ENCODE measurements at regions not wholly inside any gene's neighbourhood (a gene's known extent, or its start where the extent isn't known, plus 50 kb on each side); places are given as distances from the start of the nearest gene placed in this dataset.

GRCh38 chr2:240215676-240216051, 75.2 kb upstream of the OTOS start:
- Mint-ChIP-seq H3K4me3 (no peak overlapping the region), H3K9me3 (no peaks in the 10 kb centered on the region), H3K27ac (no peak overlapping the region), H3K27me3 (peaks cover 8% of the 10 kb centered on the region), H3K4me1 (no peaks in the 10 kb centered on the region)
- ATAC-seq (no peak), DNase-seq (no peak)

DNA sequence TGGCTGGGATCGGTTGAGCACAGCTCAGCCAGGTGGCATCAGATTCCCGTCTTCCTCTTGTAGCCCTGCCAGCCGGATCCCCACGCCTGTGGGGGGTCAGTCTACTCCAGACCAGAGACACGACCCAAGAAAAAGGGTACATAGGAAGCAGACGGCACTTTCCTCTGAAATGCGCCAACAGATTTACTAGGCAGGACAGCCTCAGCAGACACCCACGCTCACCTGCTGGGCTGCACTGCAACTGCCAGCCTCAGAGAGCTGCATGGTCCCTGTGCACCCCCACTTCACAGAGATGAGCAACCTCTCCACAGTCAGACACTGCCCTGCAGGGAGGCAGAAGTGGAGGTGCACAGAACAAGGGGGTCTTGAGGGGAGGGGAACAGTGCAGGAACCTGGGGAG, 75.7 kb upstream of the OTOS start:
- no peak overlapping the region for H3K4me3 Mint-ChIP-seq
- ATAC-seq (no peak), DNase-seq (no peak)
- H3K4me1 Mint-ChIP-seq, result no peaks in the 10 kb centered on the region
- H3K27me3 Mint-ChIP-seq, result peaks cover 8% of the 10 kb centered on the region
- no peaks in the 10 kb centered on the region for H3K9me3 Mint-ChIP-seq
- H3K27ac Mint-ChIP-seq, result no peak overlapping the region

GRCh38 chr2:240217431-240218301, 77.2 kb upstream of the OTOS start:
- H3K9me3 Mint-ChIP-seq, result no peaks in the 10 kb centered on the region
- no peak overlapping the region for H3K27ac Mint-ChIP-seq
- ATAC-seq (peak; percentile 22), DNase-seq (no peak)
- no peaks in the 10 kb centered on the region for H3K4me1 Mint-ChIP-seq
- H3K4me3 Mint-ChIP-seq, result no peak overlapping the region
- H3K27me3 Mint-ChIP-seq, result peaks cover 15% of the 10 kb centered on the region

DNA sequence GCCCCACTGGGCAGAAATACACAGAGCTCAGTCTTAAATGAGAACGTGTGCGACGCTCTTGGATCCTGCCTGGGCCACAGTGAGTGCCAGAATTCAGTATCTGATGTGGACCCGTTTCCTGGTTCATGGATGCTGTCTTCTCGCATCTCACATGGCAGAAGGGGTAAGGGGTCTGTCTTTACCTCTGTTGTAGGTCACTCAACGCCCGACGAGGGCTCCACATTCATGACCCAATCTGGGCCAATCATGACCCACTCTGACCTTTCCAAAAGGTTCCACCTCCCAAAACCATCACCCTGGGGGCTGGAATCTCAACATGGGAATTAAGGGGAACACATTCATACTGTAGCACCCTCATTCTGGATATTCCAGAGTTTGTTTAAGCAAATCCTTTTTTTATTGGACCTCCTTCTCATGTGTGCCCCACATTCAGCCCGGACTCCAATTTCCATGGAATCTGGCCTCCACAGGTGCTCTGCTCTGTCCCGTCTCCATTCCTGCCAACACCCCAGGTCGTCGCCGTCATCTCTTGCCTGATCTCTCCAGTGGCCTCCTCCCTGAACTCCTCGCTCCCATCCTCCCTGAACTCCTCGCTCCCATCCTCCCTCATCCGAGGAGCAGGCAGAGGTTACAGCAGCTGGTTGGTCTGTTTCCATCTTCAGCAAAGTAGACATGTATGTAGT, 78.9 kb upstream of the OTOS start:
- no peak for DNase-seq
- peaks cover 32% of the 10 kb centered on the region for H3K27me3 Mint-ChIP-seq
- H3K9me3 Mint-ChIP-seq, result no peaks in the 10 kb centered on the region
- no peak overlapping the region for H3K4me3 Mint-ChIP-seq
- ATAC-seq, result no peak
- no peak overlapping the region for H3K27ac Mint-ChIP-seq
- no peaks in the 10 kb centered on the region for H3K4me1 Mint-ChIP-seq

- H3K4me3 Mint-ChIP-seq, result no peak overlapping the region
- no peak overlapping the region for H3K27ac Mint-ChIP-seq
- ATAC-seq (no peak), DNase-seq (no peak)
- H3K9me3 Mint-ChIP-seq, result no peaks in the 10 kb centered on the region
- peaks cover 40% of the 10 kb centered on the region for H3K27me3 Mint-ChIP-seq
- H3K4me1 Mint-ChIP-seq, result no peaks in the 10 kb centered on the region
These were observed 79.9 kb upstream of the OTOS start for GRCh38 chr2:240220371-240220770.

DNA sequence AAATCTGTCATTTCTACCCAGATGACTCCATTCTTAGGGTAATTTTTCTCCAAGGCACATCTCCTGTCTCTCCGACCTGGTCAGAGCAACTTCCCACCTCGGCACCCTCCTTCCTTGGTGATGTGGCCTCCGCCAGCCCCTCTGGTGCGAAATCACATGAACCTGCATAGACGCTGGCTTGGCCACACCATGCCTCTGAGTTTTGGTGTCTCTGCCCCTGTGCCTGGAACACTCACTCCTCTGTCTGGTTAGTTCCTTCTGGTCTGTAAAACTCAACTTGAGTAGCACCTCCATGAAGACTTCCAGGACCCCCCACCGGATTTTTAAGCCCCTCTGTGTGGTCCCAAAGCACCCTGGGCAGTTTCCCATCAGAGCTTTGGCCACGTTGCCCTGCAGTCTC, 83.2 kb upstream of the OTOS start:
- DNase-seq (no peak), ATAC-seq (no peak)
- no peaks in the 10 kb centered on the region for H3K4me1 Mint-ChIP-seq
- peak overlapping the region; percentile 39 to 52 for H3K27ac Mint-ChIP-seq
- peaks cover 59% of the 10 kb centered on the region for H3K27me3 Mint-ChIP-seq
- H3K4me3 Mint-ChIP-seq, result no peak overlapping the region
- peaks cover 4 to 6% of the 10 kb centered on the region in 2 donors for H3K9me3 Mint-ChIP-seq

DNA sequence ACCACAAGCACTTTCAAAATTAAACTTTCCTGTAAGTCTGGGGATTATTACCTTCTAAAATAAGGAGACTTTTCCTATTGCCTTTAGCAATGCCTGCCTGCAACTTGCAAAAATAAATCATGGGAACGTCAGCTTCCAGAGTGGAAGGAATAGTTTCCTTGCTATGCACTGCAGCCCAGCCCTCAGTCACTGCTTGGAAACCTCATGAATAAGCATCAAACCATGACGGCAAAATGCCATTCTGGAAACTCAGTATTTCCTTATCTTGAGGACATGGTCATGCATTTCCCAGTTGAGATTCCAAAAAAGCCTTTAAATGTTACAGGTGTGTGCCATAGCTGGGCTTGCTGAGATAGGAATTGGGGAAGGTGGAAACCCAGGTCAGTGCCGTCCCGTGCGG, 84.2 kb upstream of the OTOS start:
- peaks cover 10 to 15% of the 10 kb centered on the region in 2 donors for H3K9me3 Mint-ChIP-seq
- ATAC-seq, result no peak
- H3K27ac Mint-ChIP-seq, result no peak overlapping the region
- no peak overlapping the region for H3K4me3 Mint-ChIP-seq
- peaks cover 55% of the 10 kb centered on the region for H3K27me3 Mint-ChIP-seq
- H3K4me1 Mint-ChIP-seq, result no peaks in the 10 kb centered on the region
- DNase-seq, result no peak

GRCh38 chr2:240225131-240225530, 84.7 kb upstream of the OTOS start:
- Mint-ChIP-seq H3K9me3 (peaks cover 10 to 15% of the 10 kb centered on the region in 2 donors), H3K4me3 (no peak overlapping the region), H3K27ac (no peak overlapping the region), H3K4me1 (no peaks in the 10 kb centered on the region), H3K27me3 (peaks cover 57% of the 10 kb centered on the region)
- DNase-seq (no peak), ATAC-seq (no peak)

GRCh38 chr2:240225660-240226475, 85.4 kb upstream of the OTOS start:
- peaks cover 10 to 15% of the 10 kb centered on the region in 2 donors for H3K9me3 Mint-ChIP-seq
- H3K27ac Mint-ChIP-seq, result no peak overlapping the region
- no peak for ATAC-seq
- no peaks in the 10 kb centered on the region for H3K4me1 Mint-ChIP-seq
- no peak for DNase-seq
- H3K27me3 Mint-ChIP-seq, result peaks cover 62% of the 10 kb centered on the region
- no peak overlapping the region for H3K4me3 Mint-ChIP-seq

DNA sequence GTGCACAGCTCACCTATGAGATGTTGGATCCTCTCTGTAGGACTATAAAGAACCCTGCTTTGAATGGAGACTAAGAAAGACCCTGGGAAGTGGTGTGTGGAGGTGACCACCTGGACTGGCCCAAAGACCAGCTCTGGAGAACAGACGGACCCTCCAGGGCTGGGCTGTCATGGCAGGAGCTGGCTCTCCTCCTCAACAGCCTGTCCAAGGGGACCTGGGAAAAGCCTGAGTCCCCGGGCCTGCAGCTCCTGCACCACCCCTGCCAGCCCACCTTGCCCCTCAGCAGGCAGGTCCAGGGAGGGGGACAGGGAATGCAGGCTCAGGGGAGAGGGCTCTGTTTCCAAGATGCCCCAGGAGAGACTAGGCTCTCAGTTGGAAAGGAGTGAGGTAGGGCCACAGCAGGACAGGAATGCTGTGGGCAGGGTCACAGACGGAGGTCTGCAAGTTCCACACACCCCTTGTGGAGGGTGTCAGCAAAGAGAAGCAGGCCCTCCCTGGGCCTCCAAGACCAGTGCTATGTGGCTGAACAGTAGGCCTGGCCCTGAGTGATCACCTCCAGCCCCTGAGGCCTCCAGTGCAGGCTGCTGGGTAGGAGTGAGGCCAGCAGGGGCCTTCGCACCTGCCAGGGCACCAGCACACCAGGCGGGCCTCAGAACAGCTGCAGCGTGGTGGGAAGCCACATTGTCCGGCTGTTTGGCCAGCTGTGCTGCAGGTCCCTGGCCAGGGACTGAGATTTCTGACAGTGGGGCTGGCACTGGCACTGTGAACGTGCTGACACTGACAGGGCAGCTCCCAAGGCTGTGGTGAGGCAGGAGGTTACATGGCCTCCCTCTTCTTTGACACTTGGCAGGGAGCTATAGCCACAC, 86.4 kb upstream of the OTOS start:
- Mint-ChIP-seq H3K27ac (peak overlapping the region in 1 of 2 donors; percentile 21), H3K4me3 (no peak overlapping the region), H3K9me3 (peaks cover 10 to 15% of the 10 kb centered on the region in 2 donors), H3K4me1 (no peaks in the 10 kb centered on the region), H3K27me3 (peaks cover 62% of the 10 kb centered on the region)
- ATAC-seq (no peak), DNase-seq (peak in 1 of 2 donors; percentile 4)

- ATAC-seq, result no peak
- peaks cover 10 to 15% of the 10 kb centered on the region in 2 donors for H3K9me3 Mint-ChIP-seq
- no peak for DNase-seq
- no peaks in the 10 kb centered on the region for H3K4me1 Mint-ChIP-seq
- H3K4me3 Mint-ChIP-seq, result no peak overlapping the region
- no peak overlapping the region for H3K27ac Mint-ChIP-seq
- peaks cover 54% of the 10 kb centered on the region for H3K27me3 Mint-ChIP-seq
These were observed 87.3 kb upstream of the OTOS start for GRCh38 chr2:240227538-240228428.

GRCh38 chr2:240229005-240229404, 88.5 kb upstream of the OTOS start:
- no peak overlapping the region for H3K27ac Mint-ChIP-seq
- peaks cover 10 to 15% of the 10 kb centered on the region in 2 donors for H3K9me3 Mint-ChIP-seq
- H3K4me3 Mint-ChIP-seq, result no peak overlapping the region
- H3K27me3 Mint-ChIP-seq, result peaks cover 42% of the 10 kb centered on the region
- no peak for DNase-seq
- ATAC-seq, result no peak
- H3K4me1 Mint-ChIP-seq, result no peaks in the 10 kb centered on the region

GRCh38 chr2:240229603-240230235, 89.3 kb upstream of the OTOS start:
- Mint-ChIP-seq H3K27ac (no peak overlapping the region), H3K9me3 (peaks cover 10 to 15% of the 10 kb centered on the region in 2 donors), H3K4me1 (no peaks in the 10 kb centered on the region), H3K4me3 (no peak overlapping the region), H3K27me3 (peaks cover 35% of the 10 kb centered on the region)
- ATAC-seq (no peak), DNase-seq (no peak)
